ENCODE measurements at regions not wholly inside any gene's neighbourhood (a gene's known extent, or its start where the extent isn't known, plus 50 kb on each side); places are given as distances from the start of the nearest gene placed in this dataset.

DNA sequence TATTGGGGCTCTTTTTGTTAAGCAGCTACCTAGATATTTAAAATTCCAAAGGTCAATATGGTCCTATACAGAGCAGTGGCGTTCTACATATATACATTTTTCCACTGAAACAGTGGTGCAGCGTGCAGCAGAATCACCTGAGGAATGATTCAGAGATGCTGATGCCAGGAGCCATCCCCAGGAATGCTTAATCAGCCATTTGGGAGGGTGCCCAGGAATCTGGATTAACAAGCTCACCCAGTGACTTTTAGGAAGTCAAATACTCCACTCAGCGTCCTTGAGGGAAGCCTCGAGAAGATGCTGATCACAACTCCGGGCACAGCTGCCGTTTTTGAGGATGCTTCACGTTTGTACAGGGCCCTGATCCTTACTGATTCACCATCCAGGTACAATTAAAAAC lies 82.6 kb upstream of the ARHGEF3 start:
- Histone ChIP-seq H3K36me3 (peaks cover 0 to 5% (median 0%) of the 10 kb centered on the region in 6 donors), H3K27ac (no peak overlapping the region), H3K4me3 (no peak overlapping the region), H3K9me3 (no peaks in the 10 kb centered on the region), H3K27me3 (replicated peaks in 1 of 7) (no peaks in the 10 kb centered on the region), H3K4me1 (peaks cover 12 to 33% (median 19%) of the 10 kb centered on the region in 6 donors)
- intact Hi-C loops (cut with DNase I; ENCODE audit: low total_unique reads), result no loop called here
- TF ChIP-seq POLR2A (IDR thresholded peaks at IDR 0.05) (no peak), POLR2AphosphoS5 (IDR thresholded peaks at IDR 0.05) (no peak)
- TF ChIP-seq, protein P1, sequence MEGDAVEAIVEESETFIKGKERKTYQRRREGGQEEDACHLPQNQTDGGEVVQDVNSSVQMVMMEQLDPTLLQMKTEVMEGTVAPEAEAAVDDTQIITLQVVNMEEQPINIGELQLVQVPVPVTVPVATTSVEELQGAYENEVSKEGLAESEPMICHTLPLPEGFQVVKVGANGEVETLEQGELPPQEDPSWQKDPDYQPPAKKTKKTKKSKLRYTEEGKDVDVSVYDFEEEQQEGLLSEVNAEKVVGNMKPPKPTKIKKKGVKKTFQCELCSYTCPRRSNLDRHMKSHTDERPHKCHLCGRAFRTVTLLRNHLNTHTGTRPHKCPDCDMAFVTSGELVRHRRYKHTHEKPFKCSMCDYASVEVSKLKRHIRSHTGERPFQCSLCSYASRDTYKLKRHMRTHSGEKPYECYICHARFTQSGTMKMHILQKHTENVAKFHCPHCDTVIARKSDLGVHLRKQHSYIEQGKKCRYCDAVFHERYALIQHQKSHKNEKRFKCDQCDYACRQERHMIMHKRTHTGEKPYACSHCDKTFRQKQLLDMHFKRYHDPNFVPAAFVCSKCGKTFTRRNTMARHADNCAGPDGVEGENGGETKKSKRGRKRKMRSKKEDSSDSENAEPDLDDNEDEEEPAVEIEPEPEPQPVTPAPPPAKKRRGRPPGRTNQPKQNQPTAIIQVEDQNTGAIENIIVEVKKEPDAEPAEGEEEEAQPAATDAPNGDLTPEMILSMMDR (IDR thresholded peaks at IDR 0.05 in 8 of 11, conservative IDR thresholded peaks at IDR 0.05 in 3 of 11), result no peak
- DNase-seq, result no peak
- 61 to 76% (median 71%) methylated on average over 7 of the region's 7 CpGs for WGBS, 5 donors

DNA sequence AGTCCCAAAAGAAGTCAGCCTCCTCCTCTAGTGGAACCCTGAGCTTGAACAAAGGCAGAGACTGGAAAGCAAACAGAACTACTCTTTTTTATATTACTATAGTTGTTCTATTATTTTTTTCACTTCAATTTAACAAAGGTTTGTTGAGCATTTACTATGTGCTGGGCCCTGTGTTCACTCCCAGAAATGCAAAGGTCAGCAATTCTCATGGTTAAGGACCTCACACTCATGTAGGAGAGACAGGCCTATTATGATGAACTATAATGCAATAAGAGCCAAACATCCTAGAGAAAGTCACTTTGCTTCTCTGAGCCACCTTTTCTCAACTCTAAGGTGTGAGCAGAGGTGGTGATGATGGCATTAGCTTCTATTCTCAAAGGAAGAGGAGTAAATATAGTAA lies 82.1 kb upstream of the ARHGEF3 start:
- no peak for TF ChIP-seq POLR2AphosphoS5 (IDR thresholded peaks at IDR 0.05)
- TF ChIP-seq, protein P1 (IDR thresholded peaks at IDR 0.05 in 8 of 11, conservative IDR thresholded peaks at IDR 0.05 in 3 of 11), result no peak
- TF ChIP-seq POLR2A (IDR thresholded peaks at IDR 0.05), result no peak
- Histone ChIP-seq H3K9me3 (no peaks in the 10 kb centered on the region), H3K4me1 (peaks cover 12 to 27% (median 19%) of the 10 kb centered on the region in 6 donors), H3K27ac (no peak overlapping the region), H3K4me3 (no peak overlapping the region), H3K27me3 (replicated peaks in 1 of 7) (no peaks in the 10 kb centered on the region), H3K36me3 (peaks cover 0 to 5% (median 0%) of the 10 kb centered on the region in 6 donors)
- intact Hi-C loops (cut with DNase I; ENCODE audit: low total_unique reads), result no loop called here
- no peak for DNase-seq

DNA sequence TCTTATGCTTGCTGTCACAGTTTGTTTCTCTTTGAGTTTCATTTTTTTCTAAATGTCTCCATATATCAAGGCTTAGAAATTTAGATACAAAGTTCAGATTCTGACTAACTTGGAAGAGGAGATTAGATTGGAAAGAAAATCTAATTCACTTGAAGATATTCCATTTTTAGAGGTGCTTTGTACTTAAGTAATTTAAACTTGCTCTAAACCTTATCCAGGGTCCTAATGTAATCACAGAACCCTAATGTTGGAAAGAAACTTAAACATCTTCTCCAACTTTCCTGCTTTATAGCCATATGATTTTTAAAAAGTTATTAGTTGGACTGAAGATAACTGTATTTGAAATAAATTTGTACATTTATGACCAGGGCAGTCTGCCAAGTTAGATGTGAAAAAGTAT lies 81.1 kb upstream of the ARHGEF3 start:
- no peak overlapping the region for H3K27ac ChIP-seq
- no peaks in the 10 kb centered on the region for H3K9me3 ChIP-seq
- DNase-seq, result no peak
- TF ChIP-seq, protein P1 (IDR thresholded peaks at IDR 0.05 in 8 of 11, conservative IDR thresholded peaks at IDR 0.05 in 3 of 11), result no peak
- TF ChIP-seq POLR2A (IDR thresholded peaks at IDR 0.05) (no peak), POLR2AphosphoS5 (IDR thresholded peaks at IDR 0.05) (no peak)
- H3K4me3 ChIP-seq, result no peak overlapping the region
- peaks cover 0 to 5% (median 0%) of the 10 kb centered on the region in 6 donors for H3K36me3 ChIP-seq
- H3K27me3 ChIP-seq (replicated peaks in 1 of 7), result no peaks in the 10 kb centered on the region
- peaks cover 9 to 26% (median 13%) of the 10 kb centered on the region in 6 donors for H3K4me1 ChIP-seq
- intact Hi-C loops (cut with DNase I; ENCODE audit: low total_unique reads), result no loop called here

DNA sequence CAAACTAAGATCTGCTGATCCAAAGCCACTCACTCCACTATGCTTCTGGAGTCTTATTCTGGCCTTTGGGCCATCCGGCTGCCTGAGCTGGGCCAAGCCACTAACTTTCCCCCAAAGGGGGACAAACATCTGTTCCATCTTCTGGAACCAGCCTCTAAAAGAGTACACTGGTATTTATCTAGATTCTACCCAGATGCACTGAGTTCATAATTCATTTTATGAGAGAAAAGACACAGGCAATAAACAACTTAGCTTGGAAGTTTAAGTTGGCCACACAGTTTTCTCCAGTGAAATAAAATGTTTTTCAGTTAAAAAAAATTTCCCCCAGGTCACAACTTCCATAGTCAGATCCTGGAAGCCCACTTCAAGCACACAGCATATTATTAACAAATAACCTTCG lies 80.1 kb upstream of the ARHGEF3 start:
- Histone ChIP-seq H3K4me1 (peaks cover 0 to 24% (median 4%) of the 10 kb centered on the region in 6 donors), H3K9me3 (no peaks in the 10 kb centered on the region), H3K27ac (no peak overlapping the region), H3K36me3 (peaks cover 0 to 5% (median 0%) of the 10 kb centered on the region in 6 donors), H3K27me3 (replicated peaks in 1 of 7) (no peaks in the 10 kb centered on the region), H3K4me3 (no peak overlapping the region)
- intact Hi-C loops (cut with DNase I; ENCODE audit: low total_unique reads), result no loop called here
- WGBS, 5 donors, result 91 to 98% (median 94%) methylated on average over 2 of the region's 2 CpGs
- DNase-seq, result no peak
- TF ChIP-seq POLR2AphosphoS5 (IDR thresholded peaks at IDR 0.05), result no peak
- TF ChIP-seq, protein P1 (IDR thresholded peaks at IDR 0.05 in 8 of 11, conservative IDR thresholded peaks at IDR 0.05 in 3 of 11), result no peak
- TF ChIP-seq POLR2A (IDR thresholded peaks at IDR 0.05), result no peak

Measured in spleen (tissue), 11 donors.